Rectal smooth muscle tissue (tissue), 1 donor: ENCODE measurements at regions not wholly inside any gene's neighbourhood (a gene's known extent, or its start where the extent isn't known, plus 50 kb on each side); places are given as distances from the start of the nearest gene placed in this dataset.

Experiments
- H3K27ac ChIP-seq: one replicate; pipeline ENCODE4 v1.7.0; 2013; ENCODE audit warnings: low read depth, low read length, inconsistent platforms
- H3K27me3 ChIP-seq: one replicate; pipeline ENCODE4 v1.7.0; 2013; ENCODE audit warnings: low read length; ENCODE audit not compliant: control insufficient read depth, insufficient read depth
- H3K36me3 ChIP-seq: one replicate; pipeline ENCODE4 v1.7.0; 2013; ENCODE audit warnings: low read length; ENCODE audit not compliant: control insufficient read depth, insufficient read depth
- H3K4me1 ChIP-seq: one replicate; pipeline ENCODE4 v1.7.0; 2013; ENCODE audit warnings: low read length; ENCODE audit not compliant: control insufficient read depth, insufficient read depth
- H3K4me3 ChIP-seq: one replicate; pipeline ENCODE4 v1.7.0; 2013; ENCODE audit warnings: low read length
- H3K9ac ChIP-seq: one replicate; pipeline ENCODE4 v1.7.0; 2013; ENCODE audit warnings: low read length

DNA sequence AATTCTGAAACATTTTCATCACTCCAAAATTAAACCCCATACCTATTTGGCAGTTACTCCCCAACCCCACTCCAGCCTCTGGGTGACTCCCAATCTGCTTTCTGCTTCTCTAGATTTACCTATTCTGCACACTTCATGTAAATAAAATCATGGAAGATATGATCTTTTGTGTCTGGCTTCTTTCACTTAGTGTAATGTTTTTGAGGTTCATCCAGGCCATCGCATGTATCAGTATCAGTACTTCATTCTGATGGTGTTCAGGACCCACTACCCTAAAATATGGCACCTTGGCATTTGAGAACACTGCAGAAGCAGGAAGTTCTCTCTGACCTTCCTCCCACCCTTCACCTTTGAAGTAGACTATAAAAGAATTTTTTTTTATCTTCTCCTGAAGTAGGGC, 78.7 kb upstream of the SLC25A26 start:
- no peak overlapping the region for H3K9ac ChIP-seq
- H3K27ac ChIP-seq: no peak overlapping the region
- H3K27me3 ChIP-seq: no peaks in the 10 kb centered on the region
- no peaks in the 10 kb centered on the region for H3K36me3 ChIP-seq
- no peak overlapping the region for H3K4me3 ChIP-seq
- H3K4me1 ChIP-seq: no peaks in the 10 kb centered on the region

DNA sequence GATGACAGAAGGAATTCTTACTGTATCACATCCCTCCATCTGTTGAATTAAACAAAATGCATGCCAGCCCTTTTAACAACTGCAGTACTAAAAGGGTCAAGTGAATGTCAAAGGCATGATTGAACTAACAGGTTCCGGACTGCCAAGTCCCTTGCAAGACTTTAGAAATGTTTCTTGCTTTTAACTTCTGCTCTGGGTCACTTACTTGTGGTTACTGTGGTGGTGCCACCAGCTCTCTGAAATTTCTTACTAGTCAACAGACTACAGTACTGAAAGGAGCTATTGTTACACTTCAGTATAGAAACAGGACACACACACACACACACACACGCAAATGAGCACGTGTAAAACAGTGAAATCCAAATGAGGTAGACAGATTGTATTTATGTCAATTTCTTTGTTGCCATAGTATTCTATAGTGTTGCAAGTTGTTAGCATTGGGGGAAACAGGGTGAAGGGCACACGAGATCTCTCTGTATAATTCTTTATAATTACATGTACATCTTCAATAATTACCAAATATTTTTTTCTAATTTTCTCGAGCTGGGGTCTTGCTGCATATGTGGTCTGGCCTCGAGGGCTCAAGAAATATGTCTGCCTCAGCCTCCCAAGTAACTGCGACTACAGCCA, 79.9 kb upstream of the SLC25A26 start:
- H3K9ac ChIP-seq: no peak overlapping the region
- H3K36me3 ChIP-seq: no peaks in the 10 kb centered on the region
- H3K27me3 ChIP-seq: no peaks in the 10 kb centered on the region
- no peaks in the 10 kb centered on the region for H3K4me1 ChIP-seq
- no peak overlapping the region for H3K4me3 ChIP-seq
- H3K27ac ChIP-seq: no peak overlapping the region

DNA sequence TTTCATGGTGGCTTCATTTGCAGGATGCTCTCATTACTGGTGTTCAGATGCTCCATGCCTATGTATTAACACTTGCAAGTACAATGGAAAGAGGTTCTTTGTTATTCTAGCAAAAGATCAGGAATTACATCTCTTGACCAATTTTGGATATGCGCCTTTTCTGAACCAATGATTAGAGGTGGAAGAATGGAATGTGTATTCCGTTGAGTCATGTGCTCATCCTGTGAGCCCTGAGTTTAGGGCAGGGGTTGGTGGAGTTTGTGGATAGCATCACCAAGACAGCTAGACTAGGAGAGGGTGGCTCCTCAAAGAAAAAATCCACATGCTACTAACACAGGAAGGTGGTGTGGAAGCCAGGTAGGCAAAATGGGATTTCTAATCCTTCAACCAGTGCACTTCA, 80.7 kb upstream of the SLC25A26 start:
- H3K36me3 ChIP-seq: no peaks in the 10 kb centered on the region
- no peak overlapping the region for H3K9ac ChIP-seq
- H3K4me3 ChIP-seq: no peak overlapping the region
- H3K4me1 ChIP-seq: no peaks in the 10 kb centered on the region
- no peaks in the 10 kb centered on the region for H3K27me3 ChIP-seq
- H3K27ac ChIP-seq: no peak overlapping the region

DNA sequence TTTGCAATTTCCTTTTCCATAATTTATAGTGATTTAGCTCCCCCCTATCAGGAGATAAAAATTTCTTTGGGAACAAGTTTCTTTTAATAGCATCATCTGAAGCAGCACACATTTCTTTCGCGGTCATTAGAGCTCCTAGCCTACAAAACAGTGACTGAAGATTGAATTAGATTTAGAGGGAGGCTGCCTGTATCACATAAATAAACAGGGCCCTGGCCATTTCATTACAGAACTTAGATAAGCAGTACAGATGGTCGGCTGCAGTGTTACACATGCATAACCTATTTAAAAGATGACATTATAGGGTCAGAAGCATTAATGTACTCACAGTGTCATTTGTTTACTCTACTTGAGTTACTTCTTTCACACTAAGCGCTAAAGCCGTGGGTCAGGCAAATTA, 81.4 kb upstream of the SLC25A26 start:
- Histone ChIP-seq H3K4me1 (no peaks in the 10 kb centered on the region), H3K36me3 (no peaks in the 10 kb centered on the region), H3K9ac (no peak overlapping the region), H3K27me3 (no peaks in the 10 kb centered on the region), H3K27ac (no peak overlapping the region), H3K4me3 (no peak overlapping the region)

DNA sequence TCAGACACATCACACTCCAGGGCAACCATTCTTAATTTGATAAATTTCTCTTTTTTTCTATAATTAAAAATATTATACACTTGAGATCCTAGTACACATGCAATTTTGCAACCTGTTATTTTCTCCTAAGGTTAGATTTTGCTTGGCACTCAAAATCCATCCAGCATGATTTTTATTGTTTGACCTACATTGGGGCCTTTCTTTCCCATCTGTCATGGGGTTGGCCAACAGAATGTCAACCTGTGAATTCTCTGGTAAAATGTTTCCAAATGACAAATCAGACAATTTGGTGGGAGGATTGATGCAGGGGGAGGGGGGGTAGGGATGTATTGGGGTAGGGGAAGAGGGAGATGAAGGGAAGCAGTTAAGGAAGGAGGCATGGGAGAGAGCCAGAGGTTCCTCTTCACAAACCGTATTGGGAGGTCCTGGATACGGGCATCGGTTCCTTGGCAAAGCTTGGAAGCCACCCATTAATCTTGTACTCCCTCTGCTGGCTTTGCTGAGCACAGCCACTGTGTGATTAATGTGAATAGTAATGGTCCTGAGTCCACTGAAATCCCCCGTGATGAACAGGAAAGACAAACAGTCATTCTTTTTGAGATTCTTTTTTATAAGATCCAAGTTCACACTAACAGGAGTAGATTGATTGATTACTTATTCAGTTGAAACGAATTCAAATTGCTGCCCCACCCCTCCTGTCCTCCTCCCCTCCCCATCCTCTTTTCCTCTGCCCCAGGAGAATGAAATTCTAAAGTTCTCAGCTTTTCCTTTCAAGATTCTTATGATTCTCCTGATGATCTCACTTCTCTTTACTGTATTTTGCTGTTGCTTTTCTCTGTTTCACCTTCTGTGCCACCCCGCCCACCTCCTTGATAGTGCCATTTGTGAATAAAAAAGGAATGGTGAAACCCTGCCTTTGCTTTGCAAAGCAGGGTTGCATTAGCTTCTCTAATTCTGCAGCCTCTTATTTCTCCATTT, 82.2 kb upstream of the SLC25A26 start:
- Histone ChIP-seq H3K27ac (no peak overlapping the region), H3K9ac (no peak overlapping the region), H3K4me3 (no peak overlapping the region), H3K36me3 (no peaks in the 10 kb centered on the region), H3K4me1 (no peaks in the 10 kb centered on the region), H3K27me3 (no peaks in the 10 kb centered on the region)

DNA sequence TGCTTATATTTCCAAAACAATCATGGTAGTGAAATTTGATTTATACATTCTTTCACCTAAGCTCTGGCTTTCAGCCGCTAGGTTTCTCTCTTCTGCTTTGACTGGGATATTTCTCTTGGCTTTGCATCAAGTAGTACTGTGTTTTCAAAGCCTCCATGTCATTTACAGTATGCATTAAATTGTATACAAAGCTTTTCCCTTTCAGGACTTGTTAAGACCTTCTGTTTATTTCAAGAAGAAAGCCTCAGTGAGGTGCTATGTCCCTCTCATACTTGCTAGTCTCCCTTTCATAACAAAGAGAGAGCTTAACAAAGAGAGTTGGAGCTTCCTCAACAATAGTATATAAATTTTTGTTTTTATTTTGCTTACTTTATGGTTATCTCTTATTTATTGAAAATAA, 84.2 kb upstream of the SLC25A26 start:
- Histone ChIP-seq H3K9ac (no peak overlapping the region), H3K27ac (no peak overlapping the region), H3K4me1 (no peaks in the 10 kb centered on the region), H3K36me3 (no peaks in the 10 kb centered on the region), H3K27me3 (no peaks in the 10 kb centered on the region), H3K4me3 (no peak overlapping the region)

DNA sequence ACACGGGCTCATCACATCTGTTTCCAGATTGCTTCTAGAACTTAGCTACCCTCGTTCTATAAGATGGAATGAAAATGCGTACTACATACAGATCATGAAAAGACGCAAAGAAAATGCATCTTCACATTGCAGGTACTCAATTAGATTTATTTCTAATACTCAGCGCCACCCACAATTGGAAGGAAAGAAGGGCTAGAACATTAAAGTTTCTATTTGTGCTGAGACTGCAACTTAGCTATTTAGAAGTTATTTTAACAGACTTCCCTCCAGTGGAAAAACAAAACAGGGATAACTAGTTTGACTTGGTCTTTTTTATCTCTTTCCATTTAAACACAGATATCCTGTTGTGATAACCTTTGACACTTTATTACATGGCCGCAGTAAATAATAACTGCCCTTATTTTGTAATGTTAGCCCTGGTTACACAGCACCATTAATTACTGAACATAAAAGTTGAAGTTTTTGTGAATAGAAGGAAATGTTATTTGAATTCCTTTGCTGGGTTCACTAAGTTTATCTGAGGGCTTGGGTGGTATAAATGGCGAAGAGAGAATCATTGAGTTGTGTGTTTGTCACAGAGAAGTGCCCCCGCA, 86.9 kb upstream of the SLC25A26 start:
- H3K27ac ChIP-seq: no peak overlapping the region
- no peaks in the 10 kb centered on the region for H3K27me3 ChIP-seq
- H3K4me1 ChIP-seq: no peaks in the 10 kb centered on the region
- no peak overlapping the region for H3K4me3 ChIP-seq
- H3K36me3 ChIP-seq: no peaks in the 10 kb centered on the region
- no peak overlapping the region for H3K9ac ChIP-seq

DNA sequence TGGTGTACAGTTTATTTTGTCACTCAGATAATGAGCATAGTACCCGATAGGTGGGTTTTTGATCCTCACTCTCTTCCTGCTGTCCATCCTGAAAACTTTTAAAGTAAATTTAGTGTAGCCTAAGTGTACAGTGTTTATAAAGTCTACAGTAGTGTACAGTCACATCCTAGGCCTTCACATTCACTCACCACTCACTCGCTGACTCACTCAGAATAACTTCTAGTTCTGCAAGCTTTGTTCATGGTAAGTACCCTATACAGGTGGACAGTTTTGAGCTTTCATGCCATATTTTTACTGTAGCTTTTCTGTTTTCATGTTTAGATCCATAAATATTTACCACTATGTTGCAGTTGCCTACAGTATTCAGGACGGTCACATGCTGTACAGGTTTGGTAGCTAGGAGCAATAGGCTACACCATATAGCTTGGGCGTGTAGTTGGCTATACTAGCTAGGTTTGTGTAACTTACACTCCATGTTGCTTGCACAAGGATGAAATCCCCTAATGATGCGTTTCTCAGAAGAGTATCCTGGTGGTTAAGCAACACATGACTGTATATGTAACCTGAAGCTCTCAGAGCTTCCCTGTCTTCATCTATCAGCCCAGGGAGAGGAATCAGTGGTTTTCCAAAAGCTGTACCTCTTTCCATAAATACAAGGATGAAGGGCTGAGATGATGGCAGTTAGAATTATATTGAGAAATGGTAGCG, 87.6 kb upstream of the SLC25A26 start:
- no peaks in the 10 kb centered on the region for H3K27me3 ChIP-seq
- H3K4me1 ChIP-seq: no peaks in the 10 kb centered on the region
- no peaks in the 10 kb centered on the region for H3K36me3 ChIP-seq
- H3K9ac ChIP-seq: no peak overlapping the region
- H3K4me3 ChIP-seq: no peak overlapping the region
- no peak overlapping the region for H3K27ac ChIP-seq

DNA sequence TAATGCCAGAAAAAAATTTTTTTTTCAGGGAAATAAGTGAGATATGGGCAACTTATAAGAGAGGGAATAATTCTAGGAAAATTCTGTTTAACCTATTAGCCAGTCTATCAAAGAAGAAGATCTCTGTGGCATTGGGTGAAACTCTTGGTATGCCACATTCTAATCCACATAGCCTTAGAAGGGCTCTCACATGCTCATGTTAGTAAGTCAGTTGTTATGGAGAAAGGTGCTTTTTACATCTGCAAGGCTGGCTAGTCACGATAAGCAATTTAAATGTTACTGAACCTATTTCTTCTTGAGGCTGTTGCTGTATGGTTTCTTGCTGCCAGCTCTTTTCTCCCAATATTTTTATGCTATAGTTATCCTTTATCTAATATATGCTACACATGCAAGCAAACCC, 89.9 kb upstream of the MAGI1 start:
- no peaks in the 10 kb centered on the region for H3K4me1 ChIP-seq
- H3K36me3 ChIP-seq: no peaks in the 10 kb centered on the region
- no peaks in the 10 kb centered on the region for H3K27me3 ChIP-seq
- H3K4me3 ChIP-seq: no peak overlapping the region
- no peak overlapping the region for H3K27ac ChIP-seq
- no peak overlapping the region for H3K9ac ChIP-seq

DNA sequence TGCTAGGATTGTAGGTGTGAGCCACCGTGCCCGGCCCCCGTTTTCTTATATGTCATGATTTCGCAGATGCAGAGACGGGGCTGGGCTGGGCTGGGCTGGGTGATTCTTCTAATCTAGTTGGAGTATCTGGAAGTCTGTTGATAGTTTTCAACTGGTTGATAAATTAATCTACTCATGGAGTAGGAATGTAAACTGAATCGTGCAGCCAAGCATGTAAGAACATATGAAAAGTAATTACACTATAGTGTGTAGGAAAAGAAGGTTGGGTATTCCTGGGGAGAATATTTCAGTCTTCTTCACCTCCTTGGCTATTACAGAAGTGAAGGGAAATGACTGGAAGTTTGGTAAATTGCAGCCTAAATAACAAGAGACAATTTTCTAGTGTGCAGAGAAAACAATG, 82.6 kb upstream of the MAGI1 start:
- Histone ChIP-seq H3K36me3 (no peaks in the 10 kb centered on the region), H3K4me1 (no peaks in the 10 kb centered on the region), H3K27ac (no peak overlapping the region)

DNA sequence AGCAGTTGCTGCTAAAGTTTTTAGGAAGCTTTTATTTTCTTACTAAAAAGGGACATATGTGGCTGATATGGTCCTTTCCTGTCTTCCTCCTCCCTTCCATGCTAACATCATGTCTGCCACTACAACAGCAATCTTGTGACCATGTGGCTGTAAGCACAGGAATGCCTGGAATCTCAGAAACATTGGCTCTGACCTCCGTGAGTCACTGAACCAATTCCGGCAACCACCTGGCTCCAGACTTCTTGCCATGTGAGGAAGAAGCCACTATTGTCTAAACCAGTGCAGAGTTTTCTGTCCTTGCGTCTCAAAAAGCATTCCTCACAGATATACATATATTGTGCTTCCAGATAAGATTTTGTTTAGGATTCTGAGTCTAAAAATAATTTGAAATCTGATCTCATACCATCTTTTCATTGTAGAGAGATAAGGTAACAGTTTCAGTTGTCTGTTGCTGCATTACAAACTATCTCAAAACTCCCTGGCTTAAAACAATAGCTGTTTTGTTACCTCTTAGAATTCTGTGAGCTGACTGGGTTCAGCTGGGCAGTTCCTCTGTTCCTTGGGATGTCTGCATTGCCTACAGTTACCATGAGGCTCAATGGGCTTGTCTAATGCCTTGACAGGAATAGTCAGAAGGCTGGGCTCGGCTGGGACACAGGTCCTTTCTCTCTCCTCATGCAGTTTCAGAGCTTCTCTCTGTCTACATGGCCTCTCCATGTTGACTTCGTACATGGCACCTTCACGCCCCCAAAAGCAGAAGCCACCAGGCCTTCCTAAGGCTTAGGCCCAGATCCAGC, 77.3 kb upstream of the MAGI1 start:
- Histone ChIP-seq H3K36me3 (no peaks in the 10 kb centered on the region), H3K27me3 (no peaks in the 10 kb centered on the region), H3K9ac (no peak overlapping the region), H3K4me1 (no peaks in the 10 kb centered on the region), H3K27ac (no peak overlapping the region), H3K4me3 (no peak overlapping the region)

More for the DNA sequence above, 82.6 kb upstream of the MAGI1 start:
- Histone ChIP-seq H3K9ac (no peak overlapping the region), H3K27me3 (no peaks in the 10 kb centered on the region), H3K4me3 (no peak overlapping the region)
